Ectodermal cell (in vitro differentiated cells): ENCODE measurements at regions not wholly inside any gene's neighbourhood (a gene's known extent, or its start where the extent isn't known, plus 50 kb on each side); places are given as distances from the start of the nearest gene placed in this dataset.

Source experiments
- H3K27ac ChIP-seq: 2 replicates; pipeline ENCODE4 v1.7.0; 2013; ENCODE audit warnings: mild to moderate bottlenecking, low read depth, low read length; ENCODE audit not compliant: insufficient read depth, poor library complexity, severe bottlenecking
- H3K27me3 ChIP-seq: 2 replicates; pipeline ENCODE4 v1.7.0; 2013; ENCODE audit warnings: mild to moderate bottlenecking, low read length; ENCODE audit not compliant: insufficient read depth, control insufficient read depth, poor library complexity, severe bottlenecking
- H3K36me3 ChIP-seq: one replicate; pipeline ENCODE4 v1.7.0; 2013; ENCODE audit warnings: low read length; ENCODE audit not compliant: control insufficient read depth, insufficient read depth
- H3K4me1 ChIP-seq: one replicate; pipeline ENCODE4 v1.7.0; 2013; ENCODE audit warnings: low read length; ENCODE audit not compliant: control insufficient read depth, insufficient read depth
- H3K4me3 ChIP-seq: 2 replicates; pipeline ENCODE4 v1.7.0; 2013; ENCODE audit warnings: low read depth, low read length, control low read depth; ENCODE audit not compliant: insufficient read depth
- H3K9me3 ChIP-seq: 2 replicates; pipeline ENCODE4 v1.7.0; 2013; ENCODE audit warnings: mild to moderate bottlenecking, low read length, moderate library complexity; ENCODE audit not compliant: control insufficient read depth
- WGBS, 2 experiments: methylation state at CpG; one replicate each; pipeline ENCODE4 v1.1.7; 2013; ENCODE audit warnings: missing lambda C conversion rate in 2 of 2; 5-methylcytosine and 5-hydroxymethylcytosine counted together

DNA sequence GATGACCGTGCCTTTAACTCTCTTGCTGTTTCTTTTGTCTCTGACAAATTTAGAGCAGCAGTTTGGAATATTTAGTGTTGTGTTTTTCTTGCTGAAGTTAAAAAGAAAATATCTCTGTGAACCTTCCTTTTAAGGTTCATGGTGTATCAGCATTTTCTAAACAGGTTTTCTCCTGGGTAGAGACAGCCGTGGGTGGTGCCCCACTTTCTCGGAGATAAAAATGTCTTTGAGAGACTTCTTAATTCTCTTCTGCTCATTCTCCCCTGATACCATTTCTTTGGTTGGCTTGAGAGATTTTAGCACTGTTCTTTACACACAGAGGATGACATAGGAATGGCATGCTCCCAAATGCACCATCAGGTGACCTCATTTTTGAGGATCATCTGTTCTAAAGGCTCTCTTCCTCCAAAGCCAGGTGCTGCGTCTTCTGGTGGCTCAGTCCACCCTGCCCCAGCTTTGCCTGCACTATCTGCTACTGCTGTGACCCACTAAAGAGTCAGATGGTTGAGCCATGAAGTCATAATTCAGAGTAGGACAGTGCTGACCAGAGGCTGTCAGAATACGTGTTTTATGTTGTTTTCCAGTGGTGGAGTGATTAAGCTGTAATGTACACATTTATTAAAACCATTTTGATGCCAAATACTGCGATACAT lies 90.3 kb upstream of the SLC10A2 start:
- Histone ChIP-seq H3K9me3 (no peaks in the 10 kb centered on the region), H3K27ac (no peak overlapping the region), H3K4me3 (no peak overlapping the region), H3K36me3 (no peaks in the 10 kb centered on the region), H3K4me1 (no peaks in the 10 kb centered on the region), H3K27me3 (no peaks in the 10 kb centered on the region)
- 93 to 96% methylated on average over 6 of the region's 6 CpGs for WGBS, 2 experiments

DNA sequence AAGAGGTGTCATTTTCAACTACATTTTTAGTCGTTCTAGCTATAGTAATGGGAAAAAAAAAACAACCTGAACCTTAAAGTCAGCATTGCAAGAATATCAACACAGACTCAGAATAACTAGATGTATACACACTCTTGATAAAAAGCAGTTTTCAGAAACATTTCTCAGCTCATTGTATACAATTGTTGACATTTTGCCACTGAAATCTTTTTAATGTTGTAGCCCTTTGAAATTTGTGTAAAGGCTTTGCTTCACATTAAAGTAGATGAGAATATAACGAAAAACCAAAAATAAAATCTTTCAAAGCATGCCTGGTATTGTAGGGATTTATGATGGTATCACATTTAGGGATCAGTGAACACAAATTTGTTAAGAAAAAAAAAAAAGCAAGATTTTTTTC lies 87.2 kb upstream of the SLC10A2 start:
- 97 to 100% methylated on average over 2 of the region's 2 CpGs for WGBS, 2 experiments
- H3K27ac ChIP-seq, result no peak overlapping the region
- no peaks in the 10 kb centered on the region for H3K27me3 ChIP-seq
- no peak overlapping the region for H3K4me3 ChIP-seq
- no peaks in the 10 kb centered on the region for H3K9me3 ChIP-seq
- no peaks in the 10 kb centered on the region for H3K36me3 ChIP-seq
- no peaks in the 10 kb centered on the region for H3K4me1 ChIP-seq

DNA sequence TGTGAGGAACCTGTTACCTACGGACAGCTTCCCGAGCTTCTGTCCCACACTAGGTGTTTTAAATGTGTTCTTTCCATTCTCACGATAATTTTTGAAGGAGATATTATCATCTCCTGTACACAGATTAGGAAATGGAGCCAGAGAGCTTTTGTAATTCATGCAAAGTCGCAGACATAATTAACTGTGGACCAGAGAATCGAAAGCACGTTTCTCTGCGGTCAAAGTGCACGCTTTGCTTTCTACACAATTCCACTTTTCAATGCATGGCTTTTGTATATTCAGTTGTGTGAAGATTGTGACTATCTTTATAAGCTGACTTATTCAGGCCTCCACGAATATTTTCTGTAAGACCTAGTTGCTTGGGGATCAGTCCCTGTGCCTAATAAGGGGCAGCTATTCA lies 81.7 kb upstream of the SLC10A2 start:
- Histone ChIP-seq H3K27me3 (no peaks in the 10 kb centered on the region), H3K36me3 (no peaks in the 10 kb centered on the region), H3K4me3 (no peak overlapping the region), H3K27ac (no peak overlapping the region), H3K4me1 (no peaks in the 10 kb centered on the region), H3K9me3 (no peaks in the 10 kb centered on the region)
- 92 to 98% methylated on average over 9 of the region's 9 CpGs for WGBS, 2 experiments

DNA sequence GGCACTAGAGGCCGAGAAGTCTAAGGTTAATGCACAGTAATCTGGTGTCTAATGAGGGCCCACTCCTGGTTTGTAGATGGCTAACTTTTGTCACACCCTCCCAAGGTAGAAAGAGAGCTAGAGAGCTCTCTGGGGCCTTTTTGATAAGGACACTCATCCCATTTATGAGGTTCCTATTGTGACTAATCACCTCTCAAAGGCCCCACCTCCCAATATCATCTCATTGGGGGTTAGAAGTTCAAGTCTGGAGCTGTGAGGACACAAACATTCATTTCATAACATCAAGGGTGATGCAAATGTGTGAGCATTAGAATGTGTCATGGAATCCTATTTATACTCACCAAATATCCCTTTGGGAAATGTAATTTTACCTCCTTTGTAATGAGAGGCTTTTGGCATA lies 79.2 kb upstream of the SLC10A2 start:
- Histone ChIP-seq H3K27me3 (no peaks in the 10 kb centered on the region), H3K36me3 (no peaks in the 10 kb centered on the region), H3K4me1 (no peaks in the 10 kb centered on the region), H3K4me3 (no peak overlapping the region), H3K27ac (no peak overlapping the region), H3K9me3 (no peaks in the 10 kb centered on the region)
- 94 to 100% methylated on average over 1 of the region's 1 CpG for WGBS, 2 experiments

DNA sequence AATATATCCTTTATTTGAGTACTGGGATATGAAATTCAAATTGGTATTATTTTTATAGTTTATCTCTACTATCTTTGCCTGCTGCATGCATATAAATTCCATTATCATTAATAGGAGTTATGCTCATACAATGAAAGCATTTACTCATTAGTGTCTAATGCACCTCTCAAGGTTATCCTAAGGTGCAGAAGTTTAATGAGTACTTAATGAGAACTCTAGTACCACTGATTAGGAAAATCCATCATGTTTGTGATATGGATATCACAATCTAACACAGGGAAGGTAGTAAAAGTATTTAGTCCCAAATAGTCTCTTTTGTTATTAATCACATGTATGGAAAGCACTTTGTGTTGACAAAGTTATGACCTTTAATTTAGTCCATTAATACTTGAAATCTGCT lies 77.2 kb upstream of the SLC10A2 start:
- H3K36me3 ChIP-seq, result no peaks in the 10 kb centered on the region
- no peak overlapping the region for H3K27ac ChIP-seq
- H3K9me3 ChIP-seq, result no peaks in the 10 kb centered on the region
- H3K27me3 ChIP-seq, result no peaks in the 10 kb centered on the region
- H3K4me3 ChIP-seq, result no peak overlapping the region
- H3K4me1 ChIP-seq, result no peaks in the 10 kb centered on the region

DNA sequence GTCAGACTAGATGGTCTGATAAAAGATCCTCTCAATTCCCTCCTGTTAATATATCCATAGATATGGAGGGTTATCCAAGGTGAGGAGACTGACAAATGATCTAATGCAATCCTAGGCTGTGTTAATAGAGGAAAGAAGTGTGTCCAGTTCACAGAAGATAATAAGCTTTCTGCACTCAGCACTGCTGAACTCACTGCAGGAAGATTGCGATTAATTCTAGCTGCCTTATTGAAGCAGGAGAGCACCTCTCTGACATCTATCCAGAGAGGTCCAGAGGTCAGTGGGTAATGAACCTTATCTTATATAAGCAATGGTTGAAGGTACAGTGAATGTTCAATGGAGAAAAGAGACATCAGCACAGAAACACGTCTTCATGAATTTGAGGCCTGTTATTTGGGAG lies 75.9 kb upstream of the SLC10A2 start:
- Histone ChIP-seq H3K36me3 (no peaks in the 10 kb centered on the region), H3K9me3 (no peaks in the 10 kb centered on the region), H3K4me3 (no peak overlapping the region), H3K4me1 (no peaks in the 10 kb centered on the region), H3K27me3 (no peaks in the 10 kb centered on the region), H3K27ac (no peak overlapping the region)
- 91 to 96% methylated on average over 2 of the region's 2 CpGs for WGBS, 2 experiments

DNA sequence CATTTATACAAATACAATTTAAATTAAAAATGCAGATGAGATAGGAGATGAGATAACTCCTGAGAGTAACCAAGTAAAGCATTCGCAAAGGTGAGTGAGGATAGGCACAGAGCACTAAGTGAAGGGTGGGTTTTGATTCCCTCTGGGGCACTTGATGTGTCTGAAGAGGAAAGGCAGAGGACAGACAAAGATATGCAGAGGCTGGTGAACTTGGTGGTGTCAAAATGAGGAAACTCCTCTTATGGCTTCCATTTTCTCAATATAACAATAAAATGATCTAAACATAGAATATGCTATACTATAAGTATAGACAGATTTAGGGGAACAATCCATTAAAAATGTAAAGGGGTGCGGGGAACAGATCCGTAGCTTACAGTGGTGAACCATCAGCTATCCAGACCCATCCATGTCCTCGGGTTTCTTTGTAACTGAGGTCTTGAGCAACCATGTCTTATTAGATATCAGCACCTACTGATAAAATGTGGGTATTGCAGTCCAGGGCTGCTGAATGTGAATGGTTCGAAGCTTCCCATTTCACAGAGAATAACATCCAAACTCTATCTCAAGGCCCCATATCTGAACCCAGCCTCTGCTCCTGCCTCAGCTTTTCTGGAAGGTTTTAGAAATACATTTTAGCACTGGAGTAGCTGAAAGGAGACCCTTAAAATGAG lies 73.9 kb upstream of the SLC10A2 start:
- no peaks in the 10 kb centered on the region for H3K36me3 ChIP-seq
- H3K27me3 ChIP-seq, result no peaks in the 10 kb centered on the region
- 80% methylated on average over 5 of the region's 5 CpGs for WGBS, 2 experiments
- no peaks in the 10 kb centered on the region for H3K9me3 ChIP-seq
- H3K4me1 ChIP-seq, result no peaks in the 10 kb centered on the region
- no peak overlapping the region for H3K4me3 ChIP-seq
- no peak overlapping the region for H3K27ac ChIP-seq

DNA sequence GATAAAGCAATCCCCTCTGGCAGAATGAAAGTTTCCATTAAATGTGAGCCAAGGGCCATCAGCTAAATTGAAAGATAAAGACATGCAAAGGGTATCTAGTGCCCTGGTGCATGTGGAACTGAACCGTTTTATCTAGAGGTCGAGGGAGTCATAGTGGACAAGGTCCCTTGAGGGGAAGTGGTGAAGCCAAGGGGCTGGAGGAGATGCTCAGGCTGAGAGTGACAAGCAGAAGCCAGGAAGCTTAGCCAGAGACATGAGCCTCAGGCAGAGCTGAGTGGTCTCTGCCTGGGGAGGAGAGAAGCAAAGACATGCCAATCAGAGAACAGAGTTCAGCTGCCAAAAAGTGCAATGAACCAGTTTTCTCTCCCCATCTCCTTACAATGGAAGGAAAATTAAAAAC lies 68.1 kb upstream of the SLC10A2 start:
- Histone ChIP-seq H3K4me3 (no peak overlapping the region), H3K27me3 (no peaks in the 10 kb centered on the region), H3K9me3 (no peaks in the 10 kb centered on the region), H3K27ac (no peak overlapping the region), H3K4me1 (no peaks in the 10 kb centered on the region), H3K36me3 (no peaks in the 10 kb centered on the region)
- 90 to 94% methylated on average over 2 of the region's 2 CpGs for WGBS, 2 experiments

DNA sequence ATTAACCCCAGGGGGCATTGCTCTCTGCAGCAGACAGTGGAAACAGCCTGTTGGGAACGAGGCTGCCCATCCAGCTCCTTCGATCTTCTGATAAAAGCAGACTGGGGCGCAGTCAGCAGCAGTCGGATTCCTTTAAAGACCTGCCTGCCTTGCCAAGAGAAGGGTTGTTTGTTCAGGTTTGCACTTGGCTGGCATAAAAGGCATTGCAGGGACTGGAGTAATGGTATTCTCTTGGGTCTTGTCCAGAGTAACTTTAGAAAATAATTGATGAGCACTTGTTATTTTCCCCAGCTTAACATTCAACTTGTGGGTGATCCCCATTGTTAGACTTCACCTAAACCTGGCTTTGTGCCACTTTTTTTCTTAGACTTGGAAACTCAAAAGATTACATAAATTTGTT lies 67.3 kb upstream of the SLC10A2 start:
- no peak overlapping the region for H3K4me3 ChIP-seq
- no peaks in the 10 kb centered on the region for H3K4me1 ChIP-seq
- no peak overlapping the region for H3K27ac ChIP-seq
- H3K27me3 ChIP-seq, result no peaks in the 10 kb centered on the region
- WGBS, 2 experiments, result 86 to 90% methylated on average over 4 of the region's 4 CpGs
- no peaks in the 10 kb centered on the region for H3K9me3 ChIP-seq
- H3K36me3 ChIP-seq, result no peaks in the 10 kb centered on the region

DNA sequence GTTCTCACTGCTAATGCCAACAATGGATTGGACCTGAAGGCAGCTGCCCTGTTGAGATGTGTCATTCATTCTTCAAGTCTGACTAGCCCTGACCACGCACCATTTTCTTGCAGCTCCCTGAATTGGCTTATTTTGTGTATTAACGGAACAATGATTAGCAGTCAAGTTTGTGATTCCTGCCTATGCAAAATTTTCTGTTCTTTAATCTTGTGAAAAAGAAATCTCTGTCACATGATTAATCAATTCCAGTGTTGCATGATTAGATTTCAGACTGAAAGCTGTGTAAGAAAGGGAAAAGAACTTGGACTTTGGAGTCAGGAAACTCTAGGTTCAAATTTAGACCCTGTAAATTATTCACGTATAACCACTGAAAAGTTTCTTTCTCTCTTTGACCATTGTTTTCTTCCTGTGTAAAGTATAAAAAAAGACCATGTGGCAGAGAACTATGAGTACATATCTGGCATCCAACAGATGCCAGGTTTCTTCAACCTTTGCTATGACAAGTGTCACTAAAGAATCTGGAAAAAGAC lies 64.5 kb upstream of the SLC10A2 start:
- Histone ChIP-seq H3K4me3 (no peak overlapping the region), H3K27ac (no peak overlapping the region), H3K27me3 (no peaks in the 10 kb centered on the region), H3K9me3 (no peaks in the 10 kb centered on the region), H3K36me3 (no peaks in the 10 kb centered on the region), H3K4me1 (no peaks in the 10 kb centered on the region)
- WGBS, 2 experiments, result 96 to 97% methylated on average over 2 to 3 of the region's 3 CpGs
